SK-N-SH (cell line): ENCODE measurements at regions not wholly inside any gene's neighbourhood (a gene's known extent, or its start where the extent isn't known, plus 50 kb on each side); places are given as distances from the start of the nearest gene placed in this dataset.

Experiments used
- CTCF ChIA-PET: fragments of 300-600, 350-600 bp; formaldehyde crosslinking; extraction: SDS; loops from one replicate; lab custom pipeline; 2021; lab: Yijun Ruan, JAX
- POLR2A ChIA-PET: fragments of 350-600 bp; sonication (Branson Sonifier 250); formaldehyde crosslinking; extraction: SDS; loops from one replicate; lab custom pipeline; 2020; ENCODE audit warnings: antibody characterized with exemption, inconsistent platforms; lab: Yijun Ruan, JAX
- DNase-seq: peaks from one replicate; pipeline ENCODE4 v3.0.0; 2012
- H2AFZ ChIP-seq: fragments of 200-600 bp; sonication (generic); 2 replicates; pipeline ENCODE4 v1.8.1; 2016; ENCODE audit warnings: antibody characterized with exemption, mild to moderate bottlenecking, low read depth
- H3F3A ChIP-seq: fragments of 200-600 bp; sonication (generic); replicated peaks from 2 replicates; pipeline ENCODE3; 2016; ENCODE audit warnings: antibody characterized with exemption, mild to moderate bottlenecking; ENCODE audit not compliant: insufficient read depth
- H3K27ac ChIP-seq, 2 experiments: fragments of 200-500 bp in 1 of 2; fragments of 200-600 bp in 1 of 2; sonication (Bioruptor generic) in 1 of 2; sonication (generic), shearing (Covaris generic) in 1 of 2; 2 replicates each; pipeline versions ENCODE4 v1.5.1 to v1.6.1; 2014 to 2016; ENCODE audit warnings: low read depth in 2 of 2, inconsistent platforms in 1 of 2, low read length in 1 of 2, mild to moderate bottlenecking in 1 of 2, mixed read lengths in 1 of 2
- H3K27me3 ChIP-seq: fragments of 200-600 bp; sonication (generic), shearing (Covaris generic); 2 replicates; pipeline ENCODE4 v1.6.1; 2016; ENCODE audit warnings: mixed run types; ENCODE audit not compliant: insufficient read depth
- H3K36me3 ChIP-seq, 2 experiments: fragments of 200-500 bp in 1 of 2; fragments of 200-600 bp in 1 of 2; sonication (Bioruptor generic) in 1 of 2; sonication (generic) in 1 of 2; replicated peaks in 1 of 2; 2 replicates each; pipeline versions ENCODE3 to v1.5.1; 2014 to 2016; ENCODE audit warnings: low read length in 1 of 2, mild to moderate bottlenecking in 1 of 2; ENCODE audit not compliant: insufficient read depth in 2 of 2, control insufficient read depth in 1 of 2
- H3K4me1 ChIP-seq, 2 experiments: fragments of 200-500 bp in 1 of 2; fragments of 200-600 bp in 1 of 2; sonication (Bioruptor generic) in 1 of 2; sonication (generic), shearing (Covaris generic) in 1 of 2; 2 replicates each; pipeline versions ENCODE4 v1.5.1 to v1.6.1; 2014 to 2016; ENCODE audit warnings: low read depth in 1 of 2, low read length in 1 of 2, mixed run types in 1 of 2; ENCODE audit not compliant: insufficient read depth in 2 of 2, control insufficient read depth in 1 of 2
- H3K4me2 ChIP-seq: fragments of 200-600 bp; sonication (generic), shearing (Covaris generic); 2 replicates; pipeline ENCODE4 v1.6.1; 2017; ENCODE audit warnings: mixed run types
- H3K4me3 ChIP-seq, 2 experiments: fragments of 200-500 bp in 1 of 2; fragments of 200-600 bp in 1 of 2; sonication (Bioruptor generic) in 1 of 2; sonication (generic), shearing (Covaris generic) in 1 of 2; 2 replicates each; pipeline versions ENCODE4 v1.5.1 to v1.8.1; 2014 to 2016; ENCODE audit warnings: low read depth in 2 of 2, inconsistent platforms in 1 of 2, low read length in 1 of 2, mild to moderate bottlenecking in 1 of 2, mixed read lengths in 1 of 2, moderate library complexity in 1 of 2
- H3K79me2 ChIP-seq: fragments of 200-600 bp; sonication (generic); 2 replicates; pipeline ENCODE4 v1.8.1; 2017; ENCODE audit warnings: mild to moderate bottlenecking; ENCODE audit not compliant: insufficient read depth
- H3K9ac ChIP-seq: fragments of 200-600 bp; sonication (generic); 2 replicates; pipeline ENCODE4 v1.6.1; 2017; ENCODE audit warnings: mixed run types
- H3K9me2 ChIP-seq: fragments of 200-600 bp; sonication (generic); 2 replicates; pipeline ENCODE4 v1.6.1; 2017; ENCODE audit warnings: mixed run types
- H3K9me3 ChIP-seq: fragments of 200-600 bp; sonication (generic); 2 replicates; pipeline ENCODE4 v1.6.1; 2017; ENCODE audit warnings: mixed run types, mild to moderate bottlenecking, moderate library complexity
- H4K20me1 ChIP-seq: fragments of 200-600 bp; sonication (generic); 2 replicates; pipeline ENCODE4 v1.6.1; 2017; ENCODE audit warnings: mild to moderate bottlenecking, mixed run types; ENCODE audit not compliant: insufficient read depth
- FOSL2 ChIP-seq: IDR thresholded peaks from 2 replicates; pipeline ENCODE4 v1.4.0; 2012; ENCODE audit warnings: low read depth, mild to moderate bottlenecking, moderate library complexity, borderline replicate concordance
- JUND ChIP-seq: IDR thresholded peaks from 2 replicates; pipeline ENCODE4 v1.4.0; 2012
- MXI1 ChIP-seq: IDR thresholded peaks from 2 replicates; pipeline ENCODE4 v1.6.1; 2012; ENCODE audit warnings: mild to moderate bottlenecking, low read depth, low read length, improper control_type of control experiment
- NFIC ChIP-seq: IDR thresholded peaks from 2 replicates; pipeline ENCODE4 v1.4.0; 2012; ENCODE audit warnings: borderline replicate concordance
- NRF1 ChIP-seq: IDR thresholded peaks from 2 replicates; pipeline ENCODE4 v1.6.1; 2012; ENCODE audit warnings: low read depth, mild to moderate bottlenecking, low read length
- PBX3 ChIP-seq: IDR thresholded peaks from 2 replicates; pipeline ENCODE4; 2012
- RAD21 ChIP-seq: IDR thresholded peaks from 2 replicates; pipeline ENCODE4 v1.6.1; 2012; ENCODE audit warnings: mild to moderate bottlenecking, low read length
- RCOR1 ChIP-seq: fragments of 150-350 bp; IDR thresholded peaks from 2 replicates; pipeline ENCODE4 v1.6.1; 2017; ENCODE audit warnings: antibody characterized with exemption, low read length
- REST ChIP-seq: IDR thresholded peaks from 2 replicates; pipeline ENCODE4 v1.6.1; 2012; ENCODE audit warnings: mild to moderate bottlenecking, low read depth, low read length, moderate library complexity
- RFX5 ChIP-seq: IDR thresholded peaks from 2 replicates; pipeline ENCODE4 v1.6.1; 2012; ENCODE audit warnings: mild to moderate bottlenecking, improper control_type of control experiment, low read length
- SIN3A ChIP-seq: IDR thresholded peaks from 2 replicates; pipeline ENCODE4 v1.6.1; 2012; ENCODE audit warnings: low read depth, mild to moderate bottlenecking, low read length, moderate library complexity, borderline replicate concordance
- TAF1 ChIP-seq: IDR thresholded peaks from 2 replicates; pipeline ENCODE4 v1.6.1; 2012; ENCODE audit warnings: low read depth, mild to moderate bottlenecking, low read length, moderate library complexity, borderline replicate concordance
- TEAD4 ChIP-seq: IDR thresholded peaks from 2 replicates; pipeline ENCODE4 v1.4.0; 2012; ENCODE audit warnings: mild to moderate bottlenecking, borderline replicate concordance; ENCODE audit not compliant: insufficient read depth
- WGBS: methylation state at CpG from one replicate; pipeline ENCODE4 v1.1.6; 2017; ENCODE audit warnings: low lambda C conversion rate; 5-methylcytosine and 5-hydroxymethylcytosine counted together
- TF ChIP-seq, protein P1 (sequence below): fragments of 150-350 bp; IDR thresholded peaks from 2 replicates; pipeline ENCODE4 v1.6.1; 2016; ENCODE audit warnings: mild to moderate bottlenecking, low read depth, low read length
- TF ChIP-seq, protein P2 (sequence below): IDR thresholded peaks from 2 replicates; pipeline ENCODE4 v1.4.0; 2012; ENCODE audit warnings: low read depth, borderline replicate concordance

DNA sequence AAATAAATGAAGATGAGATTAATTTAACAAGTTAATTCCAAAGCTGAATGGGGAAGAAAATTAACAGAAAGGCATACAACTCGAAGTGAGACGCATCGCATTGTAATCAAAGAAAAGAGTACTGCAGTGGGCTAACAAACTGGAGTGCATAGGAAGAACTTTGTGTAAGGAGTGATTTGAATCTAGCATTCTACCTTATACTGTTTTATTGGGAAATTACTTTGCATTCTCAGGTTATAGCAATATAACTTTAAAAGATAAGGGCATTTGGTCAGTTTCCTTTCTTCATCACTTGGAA lies 124.5 kb upstream of the TLE4 start:
- TF ChIP-seq TEAD4 (no peak), RAD21 (no peak), NFIC (no peak), SIN3A (no peak), RCOR1 (no peak), RFX5 (no peak), PBX3 (no peak), TAF1 (no peak), REST (no peak), JUND (no peak), FOSL2 (no peak), MXI1 (no peak), NRF1 (no peak)
- TF ChIP-seq, protein P1, sequence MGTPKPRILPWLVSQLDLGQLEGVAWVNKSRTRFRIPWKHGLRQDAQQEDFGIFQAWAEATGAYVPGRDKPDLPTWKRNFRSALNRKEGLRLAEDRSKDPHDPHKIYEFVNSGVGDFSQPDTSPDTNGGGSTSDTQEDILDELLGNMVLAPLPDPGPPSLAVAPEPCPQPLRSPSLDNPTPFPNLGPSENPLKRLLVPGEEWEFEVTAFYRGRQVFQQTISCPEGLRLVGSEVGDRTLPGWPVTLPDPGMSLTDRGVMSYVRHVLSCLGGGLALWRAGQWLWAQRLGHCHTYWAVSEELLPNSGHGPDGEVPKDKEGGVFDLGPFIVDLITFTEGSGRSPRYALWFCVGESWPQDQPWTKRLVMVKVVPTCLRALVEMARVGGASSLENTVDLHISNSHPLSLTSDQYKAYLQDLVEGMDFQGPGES, result no peak
- TF ChIP-seq, protein P2, sequence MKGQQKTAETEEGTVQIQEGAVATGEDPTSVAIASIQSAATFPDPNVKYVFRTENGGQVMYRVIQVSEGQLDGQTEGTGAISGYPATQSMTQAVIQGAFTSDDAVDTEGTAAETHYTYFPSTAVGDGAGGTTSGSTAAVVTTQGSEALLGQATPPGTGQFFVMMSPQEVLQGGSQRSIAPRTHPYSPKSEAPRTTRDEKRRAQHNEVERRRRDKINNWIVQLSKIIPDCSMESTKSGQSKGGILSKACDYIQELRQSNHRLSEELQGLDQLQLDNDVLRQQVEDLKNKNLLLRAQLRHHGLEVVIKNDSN, result no peak
- WGBS, result 82% methylated on average over 3 of the region's 3 CpGs
- Histone ChIP-seq H3K36me3 (no peaks in the 10 kb centered on the region), H3K9ac (no peak overlapping the region), H3F3A (no peaks in the 10 kb centered on the region), H3K4me3 (no peak overlapping the region), H3K9me3 (no peaks in the 10 kb centered on the region), H3K4me2 (no peak overlapping the region), H3K27ac (no peak overlapping the region), H3K79me2 (no peaks in the 10 kb centered on the region), H3K9me2 (no peaks in the 10 kb centered on the region), H4K20me1 (no peaks in the 10 kb centered on the region), H3K4me1 (no peaks in the 10 kb centered on the region), H3K27me3 (no peaks in the 10 kb centered on the region), H2AFZ (no peak overlapping the region)
- ChIA-PET CTCF (no interaction called here), POLR2A (no interaction called here)
- no peak for DNase-seq
